ENCODE measurements at regions not wholly inside any gene's neighbourhood (a gene's known extent, or its start where the extent isn't known, plus 50 kb on each side); places are given as distances from the start of the nearest gene placed in this dataset.

- ChIA-PET CTCF (interaction anchor here (0.7 to 1.5 kb wide), 3 partner anchors 9 to 855 kb away, joined by 3 read pairs; no protein-coding TSS in a partner anchor), RAD21 (ENCODE audit: unreplicated experiment) (no interaction called here), SMC1A (ENCODE audit: uncharacterized antibody, unreplicated experiment) (interaction anchor here (1.1 kb wide), 1 partner anchor 22 kb away, joined by 3 read pairs; no protein-coding TSS in a partner anchor), POLR2A (no interaction called here)
- Histone ChIP-seq H3K9ac (ENCODE audit: control insufficient read depth, insufficient read depth, low read length) (no peak overlapping the region), H3K27ac (ENCODE audit: control insufficient read depth, insufficient read depth) (no peak overlapping the region), H4K20me1 (ENCODE audit: control insufficient read depth, insufficient read depth) (no peaks in the 10 kb centered on the region), H3K79me2 (ENCODE audit: control insufficient read depth, insufficient read depth, low read length) (no peaks in the 10 kb centered on the region), H3K36me3 (ENCODE audit: control insufficient read depth in 2 of 2, insufficient read depth in 2 of 2, low read length in 1 of 2) (no peaks in the 10 kb centered on the region), H2AFZ (ENCODE audit: control insufficient read depth, low read depth, low read length) (no peak overlapping the region), H3K27me3 (replicated peaks in 1 of 2; ENCODE audit: control insufficient read depth in 2 of 2, insufficient read depth in 2 of 2, low read length in 1 of 2) (no peaks in the 10 kb centered on the region), H3K4me3 (no peak overlapping the region), H3K9me3 (replicated peaks; ENCODE audit: control insufficient read depth, insufficient read depth, low read length) (no peaks in the 10 kb centered on the region), H3K4me2 (ENCODE audit: control insufficient read depth, insufficient read depth) (no peak overlapping the region), H3K4me1 (ENCODE audit: control insufficient read depth, insufficient read depth, low read length) (no peaks in the 10 kb centered on the region)
- no peak for DNase-seq (ENCODE audit: low read depth, low spot score)
- TF ChIP-seq SP1 (IDR thresholded peaks at IDR 0.05; ENCODE audit: low read depth, low read length) (no peak), SREBF1 (IDR thresholded peaks at IDR 0.05; ENCODE audit: low read length) (no peak), MEF2A (IDR thresholded peaks at IDR 0.05; ENCODE audit: insufficient read depth, low read depth, low read length) (no peak), ASH2L (IDR thresholded peaks at IDR 0.05; ENCODE audit: borderline replicate concordance, low read depth) (no peak), RBBP5 (conservative IDR thresholded peaks at IDR 0.05) (no peak)
- intact Hi-C loops (cut with micrococcal nuclease; ENCODE audit: unreplicated experiment) (no loop called here), in situ Hi-C loops (cut with MboI) (no loop called here)
- no peak for ATAC-seq
- no TSS peak for BruUV-seq (replicated peaks)
- FAIRE-seq: no peak
Observed at GRCh38 chr5:85814596-85814995, 803.1 kb upstream of the COX7C start.

DNA sequence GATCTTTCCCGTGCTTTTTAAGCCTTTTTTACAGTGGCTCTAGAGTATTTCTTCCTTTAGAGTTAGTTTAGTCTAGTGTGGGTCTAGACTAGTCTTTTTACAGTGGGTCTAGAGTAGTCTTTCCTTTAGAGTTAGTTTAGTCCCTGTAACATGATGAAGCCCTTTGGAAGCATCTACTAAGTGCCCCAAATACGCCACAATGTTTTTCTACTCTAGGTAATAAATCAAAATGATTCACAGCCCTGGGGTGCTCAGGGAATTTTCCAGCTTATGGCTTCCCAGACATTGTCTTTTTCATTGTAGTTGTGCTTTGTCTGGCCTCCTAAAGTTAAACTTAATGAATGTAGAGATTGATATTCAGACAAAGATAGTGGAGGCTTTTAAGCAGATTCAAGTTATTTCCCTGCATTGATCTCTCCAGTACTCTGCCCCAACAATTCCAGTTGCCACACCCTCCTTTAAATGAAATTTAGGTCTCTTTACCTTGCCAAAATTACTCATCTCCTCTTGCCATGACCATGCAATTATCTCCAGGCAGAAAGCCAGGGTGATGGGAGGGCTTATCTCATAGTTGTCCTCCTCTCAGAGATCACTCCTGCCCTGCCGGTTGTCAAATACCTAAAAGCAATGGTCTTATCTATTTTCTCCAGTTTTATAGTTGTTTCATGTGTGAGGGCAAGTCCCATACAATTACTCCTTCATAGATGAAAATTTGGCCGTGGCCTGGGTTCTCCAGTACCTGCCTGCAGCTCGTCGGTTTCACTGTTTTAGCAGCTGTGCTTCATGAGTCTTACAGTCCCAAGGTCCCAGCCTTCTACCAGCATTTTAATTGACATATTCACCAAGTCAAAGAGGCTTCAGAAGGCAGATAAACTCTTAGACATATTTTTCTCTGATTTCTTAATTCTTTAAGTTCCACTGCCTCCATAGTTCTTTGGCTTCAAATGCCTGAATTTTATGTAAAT, 794.0 kb upstream of the COX7C start:
- ChIA-PET RAD21 (ENCODE audit: unreplicated experiment) (no interaction called here), SMC1A (ENCODE audit: uncharacterized antibody, unreplicated experiment) (no interaction called here), CTCF (interaction anchor here (1.0 kb wide), 1 partner anchor 9 kb away, joined by 3 read pairs; no protein-coding TSS in a partner anchor), POLR2A (no interaction called here)
- H3K27me3 ChIP-seq (replicated peaks in 1 of 2; ENCODE audit: control insufficient read depth in 2 of 2, insufficient read depth in 2 of 2, low read length in 1 of 2): no peaks in the 10 kb centered on the region
- FAIRE-seq: no peak
- in situ Hi-C loops (cut with MboI): no loop called here
- H4K20me1 ChIP-seq (ENCODE audit: control insufficient read depth, insufficient read depth): no peaks in the 10 kb centered on the region
- no peaks in the 10 kb centered on the region for H3K4me1 ChIP-seq (ENCODE audit: control insufficient read depth, insufficient read depth, low read length)
- intact Hi-C loops (cut with micrococcal nuclease; ENCODE audit: unreplicated experiment): no loop called here
- H3K79me2 ChIP-seq (ENCODE audit: control insufficient read depth, insufficient read depth, low read length): no peaks in the 10 kb centered on the region
- BruUV-seq (replicated peaks): no TSS peak
- H3K9ac ChIP-seq (ENCODE audit: control insufficient read depth, insufficient read depth, low read length): no peak overlapping the region
- no peaks in the 10 kb centered on the region for H3K36me3 ChIP-seq (ENCODE audit: control insufficient read depth in 2 of 2, insufficient read depth in 2 of 2, low read length in 1 of 2)
- no peak for ATAC-seq
- H3K27ac ChIP-seq (ENCODE audit: control insufficient read depth, insufficient read depth): no peak overlapping the region
- no peak overlapping the region for H3K4me2 ChIP-seq (ENCODE audit: control insufficient read depth, insufficient read depth)
- no peak overlapping the region for H3K4me3 ChIP-seq
- no peak for DNase-seq (ENCODE audit: low read depth, low spot score)
- H2AFZ ChIP-seq (ENCODE audit: control insufficient read depth, low read depth, low read length): no peak overlapping the region
- 9% methylated on average over 6 of the region's 6 CpGs for WGBS (ENCODE audit: insufficient coverage, insufficient replicate concordance, low lambda C conversion rate, missing lambda C conversion rate)
- H3K9me3 ChIP-seq (replicated peaks; ENCODE audit: control insufficient read depth, insufficient read depth, low read length): no peaks in the 10 kb centered on the region
- TF ChIP-seq, protein P1, sequence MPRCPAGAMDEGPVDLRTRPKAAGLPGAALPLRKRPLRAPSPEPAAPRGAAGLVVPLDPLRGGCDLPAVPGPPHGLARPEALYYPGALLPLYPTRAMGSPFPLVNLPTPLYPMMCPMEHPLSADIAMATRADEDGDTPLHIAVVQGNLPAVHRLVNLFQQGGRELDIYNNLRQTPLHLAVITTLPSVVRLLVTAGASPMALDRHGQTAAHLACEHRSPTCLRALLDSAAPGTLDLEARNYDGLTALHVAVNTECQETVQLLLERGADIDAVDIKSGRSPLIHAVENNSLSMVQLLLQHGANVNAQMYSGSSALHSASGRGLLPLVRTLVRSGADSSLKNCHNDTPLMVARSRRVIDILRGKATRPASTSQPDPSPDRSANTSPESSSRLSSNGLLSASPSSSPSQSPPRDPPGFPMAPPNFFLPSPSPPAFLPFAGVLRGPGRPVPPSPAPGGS (IDR thresholded peaks at IDR 0.05; ENCODE audit: borderline replicate concordance, insufficient read depth, low read depth, low read length, poor library complexity, severe bottlenecking): no peak
- TF ChIP-seq NR2F1 (conservative IDR thresholded peaks at IDR 0.05): no peak
- no peak for TF ChIP-seq EGR1 (IDR thresholded peaks at IDR 0.05; ENCODE audit: borderline replicate concordance in 1 of 2, low read depth in 2 of 2, low read length in 2 of 2)
- no peak for TF ChIP-seq SREBF2 (IDR thresholded peaks at IDR 0.05; ENCODE audit: low read length)
- no peak for TF ChIP-seq STAT3 (IDR thresholded peaks at IDR 0.05; ENCODE audit: low read depth, low read length)
- no peak for TF ChIP-seq SRF (IDR thresholded peaks at IDR 0.05; ENCODE audit: low read depth in 2 of 2, low read length in 2 of 2)
- TF ChIP-seq ATF3 (IDR thresholded peaks at IDR 0.05; ENCODE audit: borderline replicate concordance, extremely low read depth, low read depth, low read length): no peak
- no peak for TF ChIP-seq BMI1 (IDR thresholded peaks at IDR 0.05; ENCODE audit: borderline replicate concordance)
- no peak for TF ChIP-seq POU2F2 (IDR thresholded peaks at IDR 0.05; ENCODE audit: borderline replicate concordance, low read depth, low read length)
